ENCODE measurements at regions not wholly inside any gene's neighbourhood (a gene's known extent, or its start where the extent isn't known, plus 50 kb on each side); places are given as distances from the start of the nearest gene placed in this dataset.

DNA sequence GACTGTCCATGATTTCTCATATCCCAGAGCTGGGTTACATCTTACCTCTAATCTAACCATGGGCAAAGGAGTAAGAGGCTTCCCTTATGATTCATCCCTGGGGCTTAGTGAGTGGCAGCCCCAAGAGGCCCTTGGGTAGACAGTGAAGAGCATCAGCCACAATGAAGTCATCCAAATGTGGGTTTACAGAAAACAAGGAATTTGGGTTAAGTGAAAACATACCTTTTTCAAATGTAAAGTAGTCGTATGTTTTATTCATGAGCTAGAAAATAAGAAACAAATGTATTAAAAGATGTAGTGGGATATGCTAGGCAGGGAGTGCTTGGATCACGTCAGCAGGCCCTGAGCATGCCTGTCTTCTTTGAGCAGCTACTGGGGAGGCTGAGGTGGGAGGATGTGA is 54.0 kb upstream of the ELK3 start:
- Histone ChIP-seq H3K9me1 (ENCODE audit: insufficient read depth, low read length) (peaks cover 4% of the 10 kb centered on the region; the same call in 1 of the 2 replicates), H3K9me3 (ENCODE audit: control insufficient read depth, insufficient read depth, low read length) (no peaks in the 10 kb centered on the region), H4K5ac (ENCODE audit: low read depth, low read length) (no peak overlapping the region), H3K79me1 (ENCODE audit: low read depth in 1 of 2, low read length in 2 of 2) (no peaks in the 10 kb centered on the region), H2BK20ac (ENCODE audit: low read depth, low read length) (no peak overlapping the region), H2BK120ac (ENCODE audit: low read depth, low read length) (no peak overlapping the region), H3K9ac (ENCODE audit: low read depth, low read length) (no peak overlapping the region), H3K18ac (ENCODE audit: low read depth, low read length) (no peak overlapping the region), H4K91ac (ENCODE audit: insufficient read depth, low read depth, low read length) (no peak overlapping the region), H3K4me1 (ENCODE audit: control insufficient read depth, insufficient read depth, low read length) (peaks cover 10% of the 10 kb centered on the region), H3K4me2 (ENCODE audit: low read depth, low read length) (no peak overlapping the region), H2AK9ac (replicated peaks; ENCODE audit: low read depth, low read length, poor library complexity) (no peak overlapping the region), H3K36me3 (ENCODE audit: control insufficient read depth, insufficient read depth, low read length) (no peaks in the 10 kb centered on the region), H4K8ac (ENCODE audit: low read depth in 2 of 2, low read length in 2 of 2) (no peak overlapping the region), H2BK5ac (ENCODE audit: low read depth, low read length, poor library complexity, severe bottlenecking) (no peak overlapping the region), H2AK5ac (ENCODE audit: low read depth, low read length) (no peak overlapping the region), H4K20me1 (ENCODE audit: insufficient read depth, low read length) (no peaks in the 10 kb centered on the region), H3K23ac (ENCODE audit: low read depth, low read length) (no peak overlapping the region), H2AFZ (replicated peaks; ENCODE audit: low read length, poor library complexity) (no peak overlapping the region), H3K14ac (replicated peaks; ENCODE audit: low read depth, low read length) (no peak overlapping the region), H3K56ac (ENCODE audit: extremely low read depth, insufficient read depth, low read length) (no peak overlapping the region), H3K27ac (ENCODE audit: insufficient read depth, low read length) (no peak overlapping the region), H2BK15ac (ENCODE audit: low read depth, low read length) (no peak overlapping the region), H3K4me3 (ENCODE audit: insufficient read depth, low read depth, low read length) (no peak overlapping the region), H3K27me3 (ENCODE audit: control insufficient read depth, insufficient read depth, low read length) (no peaks in the 10 kb centered on the region), H3K4ac (ENCODE audit: low read depth, low read length) (no peak overlapping the region)
- dilution Hi-C loops (cut with HindIII; ENCODE audit: low sequenced_read_pairs, unreplicated experiment): no loop called here
- ChIA-PET POLR2A (ENCODE audit: unreplicated experiment) (no interaction called here), CTCF (interaction anchor here (0.6 kb wide), 1 partner anchor 463 kb away, joined by 3 read pairs; no protein-coding TSS in a partner anchor)
- intact Hi-C loops (cut with micrococcal nuclease): no loop called here
- BruUV-seq (replicated peaks): no TSS peak
- in situ Hi-C loops (cut with MboI; ENCODE audit: low sequenced_read_pairs): no loop called here
- TF ChIP-seq RFX5 (IDR thresholded peaks at IDR 0.05; ENCODE audit: low read depth, low read length) (no peak), POLR2A (IDR thresholded peaks at IDR 0.05; ENCODE audit: low read depth, low read length) (no peak), MAFK (IDR thresholded peaks at IDR 0.05; ENCODE audit: low read depth, low read length) (no peak), BHLHE40 (IDR thresholded peaks at IDR 0.05; ENCODE audit: low read depth, low read length) (no peak), NFE2L2 (IDR thresholded peaks at IDR 0.05; ENCODE audit: low read depth, low read length) (no peak), RCOR1 (IDR thresholded peaks at IDR 0.05; ENCODE audit: insufficient replicate concordance, low read length) (no peak), USF2 (IDR thresholded peaks at IDR 0.05; ENCODE audit: low read depth, low read length) (no peak), RAD21 (IDR thresholded peaks at IDR 0.05; ENCODE audit: low read length) (no peak), SMC3 (IDR thresholded peaks at IDR 0.05; ENCODE audit: low read depth, low read length) (no peak), FOS (IDR thresholded peaks at IDR 0.05; ENCODE audit: low read depth, low read length) (no peak), CEBPB (IDR thresholded peaks at IDR 0.05; ENCODE audit: low read depth, low read length) (no peak), CHD1 (IDR thresholded peaks at IDR 0.05; ENCODE audit: low read depth, low read length) (no peak), MAZ (IDR thresholded peaks at IDR 0.05; ENCODE audit: borderline replicate concordance, low read depth, low read length) (no peak), MXI1 (IDR thresholded peaks at IDR 0.05; ENCODE audit: borderline replicate concordance, low read depth, low read length) (no peak)
- TF ChIP-seq, protein P1, sequence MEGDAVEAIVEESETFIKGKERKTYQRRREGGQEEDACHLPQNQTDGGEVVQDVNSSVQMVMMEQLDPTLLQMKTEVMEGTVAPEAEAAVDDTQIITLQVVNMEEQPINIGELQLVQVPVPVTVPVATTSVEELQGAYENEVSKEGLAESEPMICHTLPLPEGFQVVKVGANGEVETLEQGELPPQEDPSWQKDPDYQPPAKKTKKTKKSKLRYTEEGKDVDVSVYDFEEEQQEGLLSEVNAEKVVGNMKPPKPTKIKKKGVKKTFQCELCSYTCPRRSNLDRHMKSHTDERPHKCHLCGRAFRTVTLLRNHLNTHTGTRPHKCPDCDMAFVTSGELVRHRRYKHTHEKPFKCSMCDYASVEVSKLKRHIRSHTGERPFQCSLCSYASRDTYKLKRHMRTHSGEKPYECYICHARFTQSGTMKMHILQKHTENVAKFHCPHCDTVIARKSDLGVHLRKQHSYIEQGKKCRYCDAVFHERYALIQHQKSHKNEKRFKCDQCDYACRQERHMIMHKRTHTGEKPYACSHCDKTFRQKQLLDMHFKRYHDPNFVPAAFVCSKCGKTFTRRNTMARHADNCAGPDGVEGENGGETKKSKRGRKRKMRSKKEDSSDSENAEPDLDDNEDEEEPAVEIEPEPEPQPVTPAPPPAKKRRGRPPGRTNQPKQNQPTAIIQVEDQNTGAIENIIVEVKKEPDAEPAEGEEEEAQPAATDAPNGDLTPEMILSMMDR (conservative IDR thresholded peaks at IDR 0.05; ENCODE audit: low read depth, low read length): no peak
- TF ChIP-seq, protein P2, sequence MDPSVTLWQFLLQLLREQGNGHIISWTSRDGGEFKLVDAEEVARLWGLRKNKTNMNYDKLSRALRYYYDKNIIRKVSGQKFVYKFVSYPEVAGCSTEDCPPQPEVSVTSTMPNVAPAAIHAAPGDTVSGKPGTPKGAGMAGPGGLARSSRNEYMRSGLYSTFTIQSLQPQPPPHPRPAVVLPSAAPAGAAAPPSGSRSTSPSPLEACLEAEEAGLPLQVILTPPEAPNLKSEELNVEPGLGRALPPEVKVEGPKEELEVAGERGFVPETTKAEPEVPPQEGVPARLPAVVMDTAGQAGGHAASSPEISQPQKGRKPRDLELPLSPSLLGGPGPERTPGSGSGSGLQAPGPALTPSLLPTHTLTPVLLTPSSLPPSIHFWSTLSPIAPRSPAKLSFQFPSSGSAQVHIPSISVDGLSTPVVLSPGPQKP (IDR thresholded peaks at IDR 0.05; ENCODE audit: borderline replicate concordance, low read depth, low read length): no peak
- WGBS, 2 experiments (ENCODE audit: extremely low coverage in 2 of 2, insufficient read length in 1 of 2): 50% methylated on average over 1 of the region's 2 CpGs; no CpG with 5 or more reads in 1 of the 2 experiments
- peak; percentile 59 for DNase-seq
- no peak for ATAC-seq (ENCODE audit: low read depth)

All from IMR-90 (cell line).